Thyroid gland (tissue), 4 donors: ENCODE measurements at regions not wholly inside any gene's neighbourhood (a gene's known extent, or its start where the extent isn't known, plus 50 kb on each side); places are given as distances from the start of the nearest gene placed in this dataset.

Experiments used
- DNase-seq, 2 donors: peaks; one replicate each; pipeline ENCODE4 v3.0.0-alpha.2; 2019
- H3K27ac ChIP-seq, 3 donors: fragments of 200-600 bp; sonication (generic); 1 replicate in 2 of 3; 2 replicates in 1 of 3; pipeline ENCODE4 v1.5.1; 2016 to 2019; ENCODE audit warnings: mild to moderate bottlenecking in 1 of 3, moderate library complexity in 1 of 3
- H3K27me3 ChIP-seq: fragments of 200-600 bp; sonication (generic); one replicate; pipeline ENCODE4 v1.5.1; 2019
- H3K36me3 ChIP-seq, 2 donors: fragments of 200-600 bp; sonication (generic); one replicate each; pipeline ENCODE4 v1.5.1; 2016 to 2019
- H3K4me1 ChIP-seq, 2 donors: fragments of 200-600 bp; sonication (generic); one replicate each; pipeline ENCODE4 v1.5.1; 2017 to 2019
- H3K4me3 ChIP-seq, 3 donors: fragments of 200-600 bp; sonication (generic); replicated peaks in 1 of 3; 1 replicate in 2 of 3; 2 replicates in 1 of 3; pipeline ENCODE4 v1.5.1; 2016; ENCODE audit warnings: mild to moderate bottlenecking in 1 of 3
- H3K9me3 ChIP-seq: fragments of 200-600 bp; sonication (generic); one replicate; pipeline ENCODE4 v1.5.1; 2017
- CTCF ChIP-seq, 6 experiments: fragments of 200-600 bp in 3 of 6; fragments of 450-650 bp in 3 of 6; sonication (generic) in 3 of 6; IDR thresholded peaks; one replicate each; pipeline ENCODE4 v1.5.1; 2016 to 2019; ENCODE audit warnings: antibody characterized with exemption in 6 of 6, mild to moderate bottlenecking in 2 of 6, inconsistent platforms in 1 of 6, moderate library complexity in 1 of 6
- POLR2A ChIP-seq, 2 donors: fragments of 450-650 bp; IDR thresholded peaks; one replicate each; pipeline ENCODE4 v1.6.1; 2017; ENCODE audit warnings: antibody characterized with exemption in 2 of 2, mild to moderate bottlenecking in 2 of 2, moderate library complexity in 1 of 2
- WGBS, 2 donors: methylation state at CpG; one replicate each; pipeline ENCODE4 v1.1.5; 2017; 5-methylcytosine and 5-hydroxymethylcytosine counted together
- intact Hi-C: fragments of 100-400 bp; cut with DNase I; formaldehyde crosslinking; loops from one replicate; pipeline ENCODE4 v1.15.1; 2023

GRCh38 chr5:15034379-15034778 is 162.8 kb upstream of the ANKH start:
- no peak overlapping the region for H3K27ac ChIP-seq
- TF ChIP-seq POLR2A (IDR thresholded peaks at IDR 0.05) (no peak), CTCF (IDR thresholded peaks at IDR 0.05) (no peak)
- no peaks in the 10 kb centered on the region for H3K4me1 ChIP-seq
- 63 to 77% methylated on average over 5 of the region's 5 CpGs for WGBS, 2 donors
- H3K9me3 ChIP-seq: no peaks in the 10 kb centered on the region
- no peak for DNase-seq
- no peaks in the 10 kb centered on the region for H3K27me3 ChIP-seq
- H3K4me3 ChIP-seq: no peak overlapping the region
- intact Hi-C loops: no loop called here
- H3K36me3 ChIP-seq: no peaks in the 10 kb centered on the region

DNA sequence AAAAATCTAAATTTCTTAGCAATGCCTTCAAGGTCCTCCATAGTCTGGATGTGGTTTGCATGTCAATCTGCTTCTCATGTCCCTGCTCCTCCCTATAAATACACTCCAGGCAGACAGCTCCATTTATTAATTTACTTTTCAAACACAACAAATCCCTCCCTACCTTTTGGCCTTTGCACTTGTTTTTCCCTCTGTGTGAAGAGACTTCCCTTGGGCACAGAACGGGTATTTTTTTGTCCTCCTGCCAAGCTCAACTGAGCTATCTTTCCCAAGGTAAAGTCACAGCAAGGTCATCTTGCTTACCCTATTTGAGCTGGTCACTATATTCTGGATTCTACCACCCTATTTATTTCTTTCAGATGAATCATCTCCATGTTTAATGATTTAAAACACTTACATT is 159.6 kb upstream of the ANKH start:
- DNase-seq: no peak
- TF ChIP-seq CTCF (IDR thresholded peaks at IDR 0.05) (no peak), POLR2A (IDR thresholded peaks at IDR 0.05) (no peak)
- no peak overlapping the region for H3K4me3 ChIP-seq
- 37 to 41% methylated on average over 1 of the region's 1 CpG for WGBS, 2 donors
- intact Hi-C loops: no loop called here
- H3K27ac ChIP-seq: no peak overlapping the region
- H3K4me1 ChIP-seq: no peaks in the 10 kb centered on the region
- no peaks in the 10 kb centered on the region for H3K9me3 ChIP-seq
- H3K27me3 ChIP-seq: no peaks in the 10 kb centered on the region
- H3K36me3 ChIP-seq: no peaks in the 10 kb centered on the region

- Histone ChIP-seq H3K27me3 (no peaks in the 10 kb centered on the region), H3K27ac (no peak overlapping the region), H3K4me1 (no peaks in the 10 kb centered on the region), H3K36me3 (no peaks in the 10 kb centered on the region), H3K9me3 (no peaks in the 10 kb centered on the region), H3K4me3 (no peak overlapping the region)
- TF ChIP-seq POLR2A (IDR thresholded peaks at IDR 0.05): no peak
- TF ChIP-seq CTCF (IDR thresholded peaks at IDR 0.05): no peak
- intact Hi-C loops: no loop called here
- DNase-seq: no peak
Observed at GRCh38 chr5:15027764-15028163, 156.2 kb upstream of the ANKH start.

DNA sequence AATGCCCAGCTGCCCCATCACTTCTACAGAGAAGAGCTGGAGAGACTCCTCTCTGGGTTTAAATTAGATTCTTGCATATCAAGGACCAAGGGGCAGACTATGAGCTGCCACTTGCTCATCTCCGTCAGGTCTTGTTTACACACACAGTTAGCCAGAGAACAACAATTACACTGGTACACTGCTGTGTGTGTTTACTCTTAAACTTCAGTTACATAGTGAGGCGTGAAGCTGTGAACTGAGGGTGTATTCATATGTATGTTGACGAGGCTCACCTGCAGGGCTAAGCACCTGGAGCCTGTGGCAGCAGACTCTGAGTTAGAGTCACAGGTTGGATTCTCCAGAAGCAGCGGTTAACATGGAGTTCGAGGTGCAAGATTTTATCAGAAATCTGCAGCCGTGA is 155.4 kb upstream of the ANKH start:
- Histone ChIP-seq H3K9me3 (no peaks in the 10 kb centered on the region), H3K36me3 (no peaks in the 10 kb centered on the region), H3K27me3 (no peaks in the 10 kb centered on the region), H3K27ac (no peak overlapping the region), H3K4me3 (no peak overlapping the region), H3K4me1 (no peaks in the 10 kb centered on the region)
- no peak for TF ChIP-seq CTCF (IDR thresholded peaks at IDR 0.05)
- no peak for TF ChIP-seq POLR2A (IDR thresholded peaks at IDR 0.05)
- WGBS, 2 donors: 61 to 71% methylated on average over 6 of the region's 6 CpGs
- intact Hi-C loops: no loop called here
- DNase-seq: no peak

GRCh38 chr5:15026011-15026893 is 154.7 kb upstream of the ANKH start:
- Histone ChIP-seq H3K27me3 (no peaks in the 10 kb centered on the region), H3K4me3 (no peak overlapping the region), H3K36me3 (no peaks in the 10 kb centered on the region), H3K27ac (no peak overlapping the region), H3K4me1 (no peaks in the 10 kb centered on the region), H3K9me3 (no peaks in the 10 kb centered on the region)
- TF ChIP-seq POLR2A (IDR thresholded peaks at IDR 0.05) (no peak), CTCF (IDR thresholded peaks at IDR 0.05) (no peak)
- 66 to 77% methylated on average over 9 of the region's 9 CpGs for WGBS, 2 donors
- intact Hi-C loops: no loop called here
- DNase-seq: no peak
